H9 (cell line): ENCODE measurements at regions not wholly inside any gene's neighbourhood (a gene's known extent, or its start where the extent isn't known, plus 50 kb on each side); places are given as distances from the start of the nearest gene placed in this dataset.

Experiments used
- DNase-seq: peaks from one replicate; pipeline ENCODE4 v3.0.0-alpha.2; 2017
- H2AFZ ChIP-seq: one replicate; pipeline ENCODE4 v1.6.1; 2013; ENCODE audit warnings: mild to moderate bottlenecking, low read length, control low read depth, moderate library complexity
- H2AK5ac ChIP-seq: 2 replicates; pipeline ENCODE4 v1.6.1; 2013; ENCODE audit warnings: low read length, control low read depth, mixed read lengths; ENCODE audit not compliant: insufficient read length
- H2BK120ac ChIP-seq: one replicate; pipeline ENCODE4 v1.6.1; 2013; ENCODE audit warnings: low read depth, mild to moderate bottlenecking, low read length, control low read depth, inconsistent platforms; ENCODE audit not compliant: poor library complexity, severe bottlenecking
- H2BK12ac ChIP-seq: 2 replicates; pipeline ENCODE4 v1.6.1; 2013; ENCODE audit warnings: low read length, control low read depth, mixed read lengths, low read depth; ENCODE audit not compliant: insufficient read length
- H2BK15ac ChIP-seq: 2 replicates; pipeline ENCODE4 v1.6.1; 2013; ENCODE audit warnings: low read depth, low read length, control low read depth
- H2BK20ac ChIP-seq: one replicate; pipeline ENCODE4 v1.6.1; 2013; ENCODE audit warnings: low read depth, mild to moderate bottlenecking, low read length, control low read depth, inconsistent platforms; ENCODE audit not compliant: poor library complexity, severe bottlenecking
- H2BK5ac ChIP-seq: 2 replicates; pipeline ENCODE4 v1.6.1; 2013; ENCODE audit warnings: low read length, control low read depth, mixed read lengths; ENCODE audit not compliant: insufficient read length
- H3K14ac ChIP-seq: 2 replicates; pipeline ENCODE4 v1.6.1; 2013; ENCODE audit warnings: low read length, control low read depth; ENCODE audit not compliant: insufficient read depth
- H3K18ac ChIP-seq: 2 replicates; pipeline ENCODE4 v1.6.1; 2013; ENCODE audit warnings: low read depth, mild to moderate bottlenecking, mixed read lengths, low read length, control low read depth; ENCODE audit not compliant: insufficient read length
- H3K23ac ChIP-seq: 2 replicates; pipeline ENCODE4 v1.6.1; 2013; ENCODE audit warnings: low read length, control low read depth, mixed read lengths, low read depth; ENCODE audit not compliant: insufficient read length
- H3K23me2 ChIP-seq: 2 replicates; pipeline ENCODE4 v1.6.1; 2013; ENCODE audit warnings: low read depth, mild to moderate bottlenecking, mixed read lengths, low read length, control low read depth; ENCODE audit not compliant: insufficient read length, poor library complexity, severe bottlenecking
- H3K27ac ChIP-seq: 2 replicates; pipeline ENCODE4 v1.5.1; 2013; ENCODE audit warnings: low read length, control low read depth, mixed read lengths, low read depth; ENCODE audit not compliant: insufficient read length
- H3K27me3 ChIP-seq: 2 replicates; pipeline ENCODE4 v1.6.1; 2013; ENCODE audit warnings: low read length, control low read depth, inconsistent platforms; ENCODE audit not compliant: insufficient read depth
- H3K4ac ChIP-seq: 2 replicates; pipeline ENCODE4 v1.6.1; 2013; ENCODE audit warnings: low read depth, mild to moderate bottlenecking, control low read depth, inconsistent platforms, low read length, moderate library complexity
- H3K4me1 ChIP-seq: 2 replicates; pipeline ENCODE4 v1.6.1; 2013; ENCODE audit warnings: low read length, control low read depth, inconsistent platforms; ENCODE audit not compliant: insufficient read depth
- H3K4me2 ChIP-seq: 2 replicates; pipeline ENCODE4 v1.6.1; 2013; ENCODE audit warnings: low read length, control low read depth, mixed read lengths; ENCODE audit not compliant: insufficient read length, insufficient read depth
- H3K56ac ChIP-seq: 2 replicates; pipeline ENCODE4 v1.6.1; 2013; ENCODE audit warnings: low read depth, mild to moderate bottlenecking, mixed read lengths, low read length, control low read depth; ENCODE audit not compliant: insufficient read length
- H3K79me1 ChIP-seq: 2 replicates; pipeline ENCODE4 v1.6.1; 2013; ENCODE audit warnings: low read depth, mild to moderate bottlenecking, moderate library complexity, low read length, control low read depth, inconsistent platforms; ENCODE audit not compliant: insufficient read depth, poor library complexity, severe bottlenecking
- H3K79me2 ChIP-seq: 2 replicates; pipeline ENCODE4 v1.6.1; 2013; ENCODE audit warnings: low read length, control low read depth, inconsistent platforms; ENCODE audit not compliant: insufficient read depth
- H3K9ac ChIP-seq: 2 replicates; pipeline ENCODE4 v1.6.1; 2013; ENCODE audit warnings: low read length, control low read depth, mixed read lengths; ENCODE audit not compliant: insufficient read length; ENCODE audit errors: extremely low read depth
- H3K9me3 ChIP-seq: one replicate; pipeline ENCODE4 v1.6.1; 2013; ENCODE audit warnings: low read depth, low read length, inconsistent platforms; ENCODE audit not compliant: control insufficient read depth
- H3T11ph ChIP-seq: one replicate; pipeline ENCODE4 v1.6.1; 2013; ENCODE audit warnings: mild to moderate bottlenecking, low read length, control low read depth, inconsistent platforms
- H4K20me1 ChIP-seq: one replicate; pipeline ENCODE4 v1.6.1; 2013; ENCODE audit not compliant: control insufficient read depth, insufficient read length, insufficient read depth
- H4K5ac ChIP-seq: 2 replicates; pipeline ENCODE4 v1.6.1; 2013; ENCODE audit warnings: low read depth, mild to moderate bottlenecking, mixed read lengths, low read length, control low read depth; ENCODE audit not compliant: insufficient read length
- H4K8ac ChIP-seq: replicated peaks from 2 replicates; pipeline ENCODE4 v1.6.1; 2013; ENCODE audit warnings: low read length, control low read depth, mixed read lengths, low read depth; ENCODE audit not compliant: insufficient read length
- H4K91ac ChIP-seq: 2 replicates; pipeline ENCODE4 v1.6.1; 2013; ENCODE audit warnings: low read depth, mild to moderate bottlenecking, moderate library complexity, mixed read lengths, low read length, control low read depth; ENCODE audit not compliant: insufficient read length
- H3K27ac Mint-ChIP-seq, 3 experiments: 2 replicates in 2 of 3; 3 replicates in 1 of 3; pipeline ENCODE4 v1.8.0; 2020 to 2021; ENCODE audit warnings: mixed read lengths in 3 of 3, mild to moderate bottlenecking in 1 of 3, moderate library complexity in 1 of 3
- H3K27me3 Mint-ChIP-seq: 2 replicates; pipeline ENCODE4 v1.8.0; 2021; ENCODE audit warnings: low read depth, mild to moderate bottlenecking, moderate library complexity, mixed read lengths
- H3K36me3 Mint-ChIP-seq, 3 experiments: 2 replicates in 2 of 3; 3 replicates in 1 of 3; pipeline ENCODE4 v1.8.0; 2020 to 2021; ENCODE audit warnings: low read depth in 3 of 3, mixed read lengths in 3 of 3; ENCODE audit not compliant: insufficient read depth in 1 of 3
- H3K4me1 Mint-ChIP-seq, 2 experiments: 2 replicates each; pipeline ENCODE4 v1.8.0; 2020; ENCODE audit warnings: mixed read lengths in 2 of 2
- H3K4me3 Mint-ChIP-seq, 2 experiments: 2 replicates in 1 of 2; 3 replicates in 1 of 2; pipeline ENCODE4 v1.8.0; 2020 to 2021; ENCODE audit warnings: mild to moderate bottlenecking in 2 of 2, mixed read lengths in 2 of 2, moderate library complexity in 1 of 2
- H3K9me3 Mint-ChIP-seq, 2 experiments: 2 replicates in 1 of 2; 3 replicates in 1 of 2; pipeline ENCODE4 v1.8.0; 2020; ENCODE audit warnings: mild to moderate bottlenecking in 2 of 2, mixed read lengths in 2 of 2, moderate library complexity in 1 of 2
- whole genome bisulfite sequencing: extraction: QIAGEN DNeasy Blood & Tissue Kit; methylation state at CpG from one replicate; pipeline ENCODE4 v1.1.7; 2013; ENCODE audit warnings: missing lambda C conversion rate, low lambda C conversion rate, mixed read lengths; ENCODE audit not compliant: insufficient read length; ENCODE audit errors: extremely low coverage; 5-methylcytosine and 5-hydroxymethylcytosine counted together
- TF ChIP-seq, protein P1 (sequence below): fragments of 200-600 bp; sonication (generic); conservative IDR thresholded peaks from 3 replicates; pipeline ENCODE4 v1.8.0; 2021; ENCODE audit warnings: antibody characterized with exemption, mild to moderate bottlenecking

DNA sequence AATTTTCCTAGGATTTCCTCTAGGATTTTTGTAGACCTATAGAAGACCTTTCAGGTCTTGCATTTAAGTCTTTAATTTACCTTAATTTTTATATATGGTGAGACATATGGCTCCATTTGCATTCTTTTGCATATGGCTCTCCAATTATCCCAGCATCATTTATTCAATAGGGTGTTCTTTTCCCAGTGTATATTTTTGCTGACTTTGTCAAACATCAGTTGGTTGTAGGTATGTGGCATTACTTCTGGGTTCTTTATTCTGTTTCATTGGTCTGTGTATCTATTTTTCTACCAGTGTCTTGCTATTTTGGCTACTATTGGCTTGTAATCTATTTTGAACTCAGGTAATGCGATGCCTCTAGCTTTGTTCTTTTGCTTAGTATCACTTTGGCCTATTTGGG is 239.8 kb upstream of the CNTNAP5 start:
- Histone ChIP-seq H4K8ac (no peak overlapping the region), H3K23ac (no peak overlapping the region), H3K18ac (no peak overlapping the region), H3T11ph (no peak overlapping the region), H3K23me2 (no peaks in the 10 kb centered on the region), H2AK5ac (no peak overlapping the region), H3K9me3 (no peaks in the 10 kb centered on the region), H3K79me1 (no peaks in the 10 kb centered on the region), H3K4ac (no peak overlapping the region), H4K91ac (no peak overlapping the region), H3K79me2 (no peaks in the 10 kb centered on the region), H3K56ac (no peak overlapping the region), H3K4me1 (no peaks in the 10 kb centered on the region), H2BK5ac (no peak overlapping the region), H2AFZ (no peak overlapping the region), H2BK120ac (no peak overlapping the region), H4K20me1 (no peaks in the 10 kb centered on the region), H2BK20ac (no peak overlapping the region), H3K27ac (no peak overlapping the region), H3K27me3 (no peaks in the 10 kb centered on the region), H3K9ac (no peak overlapping the region), H2BK15ac (no peak overlapping the region), H3K4me2 (no peak overlapping the region), H3K14ac (no peak overlapping the region), H4K5ac (no peak overlapping the region), H2BK12ac (no peak overlapping the region)
- H3K36me3 Mint-ChIP-seq: peaks cover 0 to 19% (median 3%) of the 10 kb centered on the region in 3 experiments; a peak in 5 of 7 replicates
- H3K4me3 Mint-ChIP-seq: no peak overlapping the region
- TF ChIP-seq, protein P1, sequence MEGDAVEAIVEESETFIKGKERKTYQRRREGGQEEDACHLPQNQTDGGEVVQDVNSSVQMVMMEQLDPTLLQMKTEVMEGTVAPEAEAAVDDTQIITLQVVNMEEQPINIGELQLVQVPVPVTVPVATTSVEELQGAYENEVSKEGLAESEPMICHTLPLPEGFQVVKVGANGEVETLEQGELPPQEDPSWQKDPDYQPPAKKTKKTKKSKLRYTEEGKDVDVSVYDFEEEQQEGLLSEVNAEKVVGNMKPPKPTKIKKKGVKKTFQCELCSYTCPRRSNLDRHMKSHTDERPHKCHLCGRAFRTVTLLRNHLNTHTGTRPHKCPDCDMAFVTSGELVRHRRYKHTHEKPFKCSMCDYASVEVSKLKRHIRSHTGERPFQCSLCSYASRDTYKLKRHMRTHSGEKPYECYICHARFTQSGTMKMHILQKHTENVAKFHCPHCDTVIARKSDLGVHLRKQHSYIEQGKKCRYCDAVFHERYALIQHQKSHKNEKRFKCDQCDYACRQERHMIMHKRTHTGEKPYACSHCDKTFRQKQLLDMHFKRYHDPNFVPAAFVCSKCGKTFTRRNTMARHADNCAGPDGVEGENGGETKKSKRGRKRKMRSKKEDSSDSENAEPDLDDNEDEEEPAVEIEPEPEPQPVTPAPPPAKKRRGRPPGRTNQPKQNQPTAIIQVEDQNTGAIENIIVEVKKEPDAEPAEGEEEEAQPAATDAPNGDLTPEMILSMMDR: no peak
- DNase-seq: no peak
- H3K27me3 Mint-ChIP-seq: no peaks in the 10 kb centered on the region
- no peak overlapping the region for H3K27ac Mint-ChIP-seq
- H3K9me3 Mint-ChIP-seq: peaks cover 20% of the 10 kb centered on the region in 2 experiments
- H3K4me1 Mint-ChIP-seq: no peaks in the 10 kb centered on the region
- WGBS: no CpG with 5 or more reads among the region's 1 CpG
